ENCODE measurements at regions not wholly inside any gene's neighbourhood (a gene's known extent, or its start where the extent isn't known, plus 50 kb on each side); places are given as distances from the start of the nearest gene placed in this dataset.

GRCh38 chr16:35308674-35309073 lies 1849.3 kb downstream of the TP53TG3F start:
- TF ChIP-seq EZH2phosphoT487 (IDR thresholded peaks at IDR 0.05; ENCODE audit: insufficient read depth, low read depth): no peak
- no peak for TF ChIP-seq EZH2 (IDR thresholded peaks at IDR 0.05; ENCODE audit: insufficient read depth, poor library complexity, severe bottlenecking)

Measured in GM23248 (cell line).